PC-3 (cell line): ENCODE measurements at regions not wholly inside any gene's neighbourhood (a gene's known extent, or its start where the extent isn't known, plus 50 kb on each side); places are given as distances from the start of the nearest gene placed in this dataset.

ENCODE experiments used
- ATAC-seq: fragments of 200-7000 bp; cut with Tn5 transposase; 2 replicates; pipeline ENCODE4 v1.9.1; 2020; ENCODE audit warnings: mild to moderate bottlenecking, moderate library complexity
- BruUV-seq: library from RNA; stranded (reverse); fragments of 400-500 nt; replicated peaks from 2 replicates; lab custom pipeline; 2021; lab: Mats Ljungman, UMichigan
- CTCF ChIA-PET: fragments of 300-600 bp; sonication (Branson Sonifier 250); formaldehyde crosslinking; loops from one replicate; lab custom pipeline; 2022; ENCODE audit warnings: antibody characterized with exemption; lab: Charles Lee
- POLR2A ChIA-PET: fragments of 300-600 bp; sonication (Branson Sonifier 250); formaldehyde crosslinking; loops from one replicate; lab custom pipeline; 2022; ENCODE audit warnings: antibody characterized with exemption; ENCODE audit not compliant: unreplicated experiment; lab: Charles Lee
- DNase-seq: peaks from one replicate; pipeline ENCODE4 v3.0.0-alpha.2; 2015
- H2AFZ ChIP-seq: fragments of 300-600 bp; sonication (generic); 2 replicates; pipeline ENCODE4 v1.6.0; 2016; ENCODE audit warnings: antibody characterized with exemption, low read length
- H3F3A ChIP-seq: fragments of 300-600 bp; sonication (generic); one replicate; pipeline ENCODE4 v1.6.0; 2017; ENCODE audit warnings: antibody characterized with exemption, low read length, control low read depth, mild to moderate bottlenecking; ENCODE audit not compliant: unreplicated experiment
- H3K27ac ChIP-seq: fragments of 300-600 bp; sonication (generic); 2 replicates; pipeline ENCODE4 v1.5.1; 2016; ENCODE audit warnings: mild to moderate bottlenecking, low read length
- H3K27me3 ChIP-seq: fragments of 300-600 bp; sonication (generic); 2 replicates; pipeline ENCODE4 v1.6.1; 2016; ENCODE audit warnings: low read length, mixed read lengths
- H3K36me3 ChIP-seq: fragments of 300-600 bp; sonication (generic); 2 replicates; pipeline ENCODE4 v1.6.1; 2016; ENCODE audit warnings: low read depth, mixed run types, low read length, mixed read lengths
- H3K4me1 ChIP-seq: fragments of 300-600 bp; sonication (generic); 2 replicates; pipeline ENCODE4 v1.5.1; 2016; ENCODE audit warnings: low read length; ENCODE audit not compliant: insufficient read depth
- H3K4me2 ChIP-seq: fragments of 300-600 bp; sonication (generic); 2 replicates; pipeline ENCODE4 v1.6.0; 2016; ENCODE audit warnings: low read length
- H3K4me3 ChIP-seq: fragments of 300-600 bp; sonication (generic); 2 replicates; pipeline ENCODE4 v1.5.1; 2016; ENCODE audit warnings: mild to moderate bottlenecking, low read length, mixed read lengths
- H3K79me2 ChIP-seq: fragments of 300-600 bp; sonication (generic); 2 replicates; pipeline ENCODE4 v1.6.1; 2017; ENCODE audit warnings: low read length, mixed read lengths
- H3K9ac ChIP-seq: fragments of 300-600 bp; sonication (generic); 2 replicates; pipeline ENCODE4 v1.6.0; 2016; ENCODE audit warnings: mild to moderate bottlenecking, low read length
- H3K9me2 ChIP-seq: fragments of 300-600 bp; sonication (generic); replicated peaks from 2 replicates; pipeline ENCODE4 v1.6.1; 2016; ENCODE audit warnings: mixed run types, low read length, mixed read lengths
- H3K9me3 ChIP-seq: fragments of 300-600 bp; sonication (generic); 2 replicates; pipeline ENCODE4 v1.6.1; 2016; ENCODE audit warnings: low read length, mixed read lengths
- H4K20me1 ChIP-seq: fragments of 300-600 bp; sonication (generic); 2 replicates; pipeline ENCODE4 v1.6.1; 2016; ENCODE audit warnings: low read length, mixed read lengths
- CTCF ChIP-seq: fragments of 300-600 bp; sonication (generic); conservative IDR thresholded peaks from 2 replicates; pipeline ENCODE4 v1.5.1; 2017; ENCODE audit warnings: antibody characterized with exemption, low read depth, mild to moderate bottlenecking, low read length
- EZH2 ChIP-seq: fragments of 300-600 bp; sonication (generic); IDR thresholded peaks from one replicate; pipeline ENCODE4 v1.6.1; 2017; ENCODE audit warnings: antibody characterized with exemption, mild to moderate bottlenecking, low read length; ENCODE audit not compliant: unreplicated experiment
- EZH2phosphoT487 ChIP-seq: fragments of 300-600 bp; sonication (generic); IDR thresholded peaks from 2 replicates; pipeline ENCODE4 v1.6.1; 2018; ENCODE audit warnings: mild to moderate bottlenecking, antibody characterized with exemption, low read length, borderline replicate concordance
- intact Hi-C: fragments of 100-400 bp; cut with micrococcal nuclease; formaldehyde crosslinking; loops from 2 replicates; pipeline ENCODE4 v1.9.0; 2023

- Histone ChIP-seq H3K4me2 (no peak overlapping the region), H3K9me3 (0 out of 2 replicates have a peak, but pooled peaks cover 3% of the 10 kb centered on the region), H3K4me1 (no peaks in the 10 kb centered on the region), H3K9me2 (no peaks in the 10 kb centered on the region), H3K4me3 (no peak overlapping the region), H3K79me2 (no peaks in the 10 kb centered on the region), H3K9ac (no peak overlapping the region), H3K27ac (no peak overlapping the region), H3K36me3 (no peaks in the 10 kb centered on the region), H2AFZ (no peak overlapping the region), H3F3A (no peaks in the 10 kb centered on the region), H3K27me3 (no peaks in the 10 kb centered on the region), H4K20me1 (no peaks in the 10 kb centered on the region)
- no peak for TF ChIP-seq CTCF
- no peak for TF ChIP-seq EZH2phosphoT487
- no peak for TF ChIP-seq EZH2
- no peak for ATAC-seq
- BruUV-seq: no TSS peak
- ChIA-PET POLR2A (no interaction called here), CTCF (no interaction called here)
- intact Hi-C loops: no loop called here
- no peak for DNase-seq
Measured at GRCh38 chr21:19048098-19048672, 644.6 kb upstream of the TMPRSS15 start.

- no TSS peak for BruUV-seq
- intact Hi-C loops: no loop called here
- H3K27ac ChIP-seq: no peak overlapping the region
- H3K9me3 ChIP-seq: 0 out of 2 replicates have a peak, but pooled peaks cover 3% of the 10 kb centered on the region
- no peak for TF ChIP-seq CTCF
- no peak for TF ChIP-seq EZH2phosphoT487
- no peak for TF ChIP-seq EZH2
- DNase-seq (no peak), ATAC-seq (no peak)
- no peaks in the 10 kb centered on the region for H3K36me3 ChIP-seq
- no peaks in the 10 kb centered on the region for H3K9me2 ChIP-seq
- H3K4me1 ChIP-seq: no peaks in the 10 kb centered on the region
- H3K27me3 ChIP-seq: no peaks in the 10 kb centered on the region
- no peaks in the 10 kb centered on the region for H3K79me2 ChIP-seq
- ChIA-PET CTCF (no interaction called here), POLR2A (no interaction called here)
- H3K4me2 ChIP-seq: no peak overlapping the region
- H2AFZ ChIP-seq: no peak overlapping the region
- H3K4me3 ChIP-seq: no peak overlapping the region
- no peaks in the 10 kb centered on the region for H4K20me1 ChIP-seq
- H3K9ac ChIP-seq: no peak overlapping the region
- H3F3A ChIP-seq: no peaks in the 10 kb centered on the region
Measured at GRCh38 chr21:19049567-19049966, 646.0 kb upstream of the TMPRSS15 start.

- H2AFZ ChIP-seq: no peak overlapping the region
- no peaks in the 10 kb centered on the region for H3F3A ChIP-seq
- H3K9me3 ChIP-seq: peaks cover 9% of the 10 kb centered on the region; the same call in 1 of the 2 replicates
- intact Hi-C loops: no loop called here
- TF ChIP-seq EZH2 (no peak), EZH2phosphoT487 (no peak), CTCF (no peak)
- no peaks in the 10 kb centered on the region for H3K79me2 ChIP-seq
- no peaks in the 10 kb centered on the region for H4K20me1 ChIP-seq
- no peaks in the 10 kb centered on the region; the same call in 1 of the 2 replicates for H3K36me3 ChIP-seq
- no peak overlapping the region for H3K4me2 ChIP-seq
- no peak overlapping the region for H3K4me3 ChIP-seq
- no peak overlapping the region for H3K9ac ChIP-seq
- ATAC-seq: no peak
- H3K27me3 ChIP-seq: no peaks in the 10 kb centered on the region
- POLR2A ChIA-PET: no interaction called here
- H3K4me1 ChIP-seq: no peaks in the 10 kb centered on the region
- H3K27ac ChIP-seq: no peak overlapping the region
- CTCF ChIA-PET: no interaction called here
- BruUV-seq: no TSS peak
- DNase-seq: no peak
- H3K9me2 ChIP-seq: no peaks in the 10 kb centered on the region
Measured at GRCh38 chr21:19065164-19065563, 661.6 kb upstream of the TMPRSS15 start.
